Stromal cell of bone marrow (primary cell): ENCODE measurements at regions not wholly inside any gene's neighbourhood (a gene's known extent, or its start where the extent isn't known, plus 50 kb on each side); places are given as distances from the start of the nearest gene placed in this dataset.

Source experiments
- DNase-seq: peaks from one replicate; pipeline ENCODE4 v3.0.0-alpha.2; 2012; ENCODE audit warnings: low read depth

DNA sequence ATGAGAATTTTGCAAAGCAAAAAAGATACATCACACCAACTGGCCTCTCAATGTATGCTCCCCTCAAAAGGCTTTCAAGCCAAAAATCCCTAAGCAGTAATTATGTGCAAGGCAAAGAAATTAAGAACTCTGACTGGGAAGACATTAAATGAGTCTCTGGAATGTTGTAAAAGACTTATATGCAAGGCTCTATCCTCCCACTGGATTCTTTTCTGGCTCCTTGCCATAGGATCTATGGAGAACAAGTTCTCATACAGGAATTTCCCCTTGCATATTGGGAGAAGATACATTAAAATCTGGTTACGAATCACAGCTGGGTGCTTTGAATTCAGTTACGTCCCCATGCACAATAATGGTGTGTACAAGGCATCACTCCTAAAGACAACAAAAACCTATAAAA lies 73.4 kb upstream of the ATL2 start:
- no peak for DNase-seq

- DNase-seq = no peak
Measured at GRCh38 chr2:38448692-38449410, 71.8 kb upstream of the ATL2 start.

DNA sequence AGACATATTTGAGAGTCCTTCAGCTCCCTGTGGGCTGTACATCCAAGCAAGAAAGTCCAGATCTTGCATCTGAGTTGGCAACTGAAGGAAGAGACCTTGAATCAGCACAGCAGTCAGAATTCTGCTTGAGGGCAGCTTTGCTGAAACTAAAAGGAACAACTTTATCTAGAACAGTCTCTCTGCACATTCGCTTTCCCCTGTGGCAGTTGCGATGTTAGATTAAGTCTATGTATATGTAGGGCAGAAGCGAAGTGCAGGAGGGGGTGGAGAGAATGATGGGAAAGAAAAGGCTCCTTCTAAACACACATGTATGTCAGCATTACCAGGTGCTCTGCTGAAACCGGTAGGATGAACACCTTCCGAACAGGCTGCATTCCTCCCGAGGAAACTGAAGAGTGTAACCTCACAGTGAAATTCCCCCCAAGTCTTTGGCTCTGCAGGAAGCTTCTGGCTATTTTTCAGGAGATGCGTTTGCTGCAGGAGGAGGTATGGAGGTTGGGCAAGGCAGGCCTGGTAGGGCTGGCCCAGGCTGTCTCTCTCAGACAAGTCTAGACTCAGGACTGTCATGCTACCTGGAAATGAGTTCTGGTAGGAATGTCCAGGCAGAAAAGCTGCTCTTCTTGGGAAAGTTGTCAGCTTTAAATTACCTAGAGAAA lies 70.0 kb upstream of the ATL2 start:
- no peak for DNase-seq

DNA sequence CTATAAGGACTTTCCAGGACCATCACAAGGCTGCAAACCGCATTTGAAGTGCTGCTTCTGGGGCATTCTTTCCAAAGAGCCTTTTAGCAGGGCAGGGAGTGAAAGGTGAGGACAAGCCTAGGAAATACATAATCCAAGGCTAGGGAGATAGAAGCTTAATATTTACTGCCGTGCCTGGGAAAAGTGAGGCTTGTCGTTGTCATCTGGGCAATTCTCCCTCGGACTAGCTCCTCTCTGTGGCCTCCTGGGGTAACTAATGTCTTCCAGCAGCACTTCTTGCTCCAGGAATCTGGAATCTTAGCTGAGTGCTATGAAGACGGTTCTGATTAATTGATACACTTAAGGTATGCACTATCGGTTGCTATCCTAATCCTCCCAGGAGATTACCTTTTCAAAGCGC lies 69.3 kb upstream of the ATL2 start:
- no peak for DNase-seq

GRCh38 chr2:38444247-38444646 lies 67.2 kb upstream of the ATL2 start:
- no peak for DNase-seq

- no peak for DNase-seq
Measured at GRCh38 chr2:38442643-38443541, 65.8 kb upstream of the ATL2 start.

DNA sequence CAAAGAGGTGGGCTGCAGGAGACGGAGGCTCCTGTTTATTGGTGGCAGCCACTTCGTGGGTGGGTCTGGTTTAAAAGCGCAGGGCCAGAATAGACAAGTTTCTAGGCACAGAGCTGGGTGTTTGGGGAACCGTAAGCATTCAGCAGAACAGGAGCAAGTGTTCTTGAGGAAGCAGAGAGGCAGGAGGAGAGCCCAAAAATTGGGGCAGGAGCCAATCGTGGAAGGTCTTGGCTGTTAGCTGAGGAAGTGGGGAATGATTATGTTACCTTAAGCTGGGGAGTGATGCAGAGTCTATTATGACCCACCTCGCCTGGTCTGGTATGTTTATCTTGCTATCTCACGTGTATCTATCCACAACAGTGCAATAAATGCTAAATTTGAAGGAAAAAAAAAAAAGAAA lies 64.3 kb upstream of the ATL2 start:
- DNase-seq = no peak

- no peak for DNase-seq
Measured at GRCh38 chr2:38440655-38441054, 63.6 kb upstream of the ATL2 start.

DNA sequence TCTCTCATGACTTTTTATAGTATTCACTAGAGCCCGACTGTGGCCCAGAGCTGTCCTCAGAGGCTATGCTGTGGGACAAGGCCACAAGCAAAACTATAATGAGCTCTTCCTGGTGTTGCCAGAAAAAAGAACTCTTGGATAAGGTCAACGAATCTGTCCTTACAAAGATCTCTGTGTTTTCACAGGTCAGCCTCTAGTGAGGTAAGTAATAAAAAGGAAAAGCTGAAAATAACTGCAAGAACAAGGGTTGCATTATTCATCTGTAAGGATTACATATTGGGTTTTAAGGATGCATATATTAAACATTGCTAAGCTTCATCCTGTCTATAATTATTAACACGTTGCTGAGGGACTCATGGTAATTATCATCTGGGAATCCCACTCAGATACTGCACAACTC lies 62.8 kb upstream of the ATL2 start:
- no peak for DNase-seq

- DNase-seq = no peak
Measured at GRCh38 chr2:38438883-38439612, 62.0 kb upstream of the ATL2 start.

DNA sequence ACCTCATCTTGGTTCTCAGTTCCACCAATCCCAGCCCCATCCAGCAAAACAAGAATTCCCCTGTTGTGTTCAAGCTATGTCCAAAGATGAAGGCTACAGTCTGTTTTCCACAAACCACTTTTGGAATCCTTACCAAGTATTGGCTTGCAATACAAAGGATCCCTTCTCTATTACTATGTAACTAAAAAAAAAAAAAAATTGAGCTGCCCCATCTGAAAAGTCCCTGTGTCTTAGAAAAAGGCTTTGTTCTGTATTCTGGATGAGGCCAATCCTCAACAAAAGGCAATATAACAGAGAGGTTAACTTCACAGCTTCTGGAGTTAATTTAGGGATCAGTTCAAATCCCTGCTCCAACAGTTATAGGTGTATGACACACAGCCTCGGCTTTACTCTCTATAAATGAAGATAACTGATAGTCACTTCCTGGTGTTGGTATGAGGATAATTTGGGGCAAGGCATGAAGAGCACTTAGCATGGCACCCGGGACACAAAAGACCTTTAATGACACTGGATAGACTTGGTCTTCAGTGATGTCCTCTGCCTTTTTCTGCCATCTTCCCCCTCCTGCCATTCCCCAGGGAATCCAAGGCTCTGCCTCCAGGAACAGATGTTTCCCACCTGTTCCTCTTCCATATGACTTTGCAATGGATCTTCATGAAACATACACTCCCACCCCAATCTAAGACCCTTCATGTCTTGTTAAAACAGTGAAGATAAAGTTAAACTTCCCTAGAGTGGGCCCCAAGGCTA lies 61.2 kb upstream of the ATL2 start:
- no peak for DNase-seq

DNA sequence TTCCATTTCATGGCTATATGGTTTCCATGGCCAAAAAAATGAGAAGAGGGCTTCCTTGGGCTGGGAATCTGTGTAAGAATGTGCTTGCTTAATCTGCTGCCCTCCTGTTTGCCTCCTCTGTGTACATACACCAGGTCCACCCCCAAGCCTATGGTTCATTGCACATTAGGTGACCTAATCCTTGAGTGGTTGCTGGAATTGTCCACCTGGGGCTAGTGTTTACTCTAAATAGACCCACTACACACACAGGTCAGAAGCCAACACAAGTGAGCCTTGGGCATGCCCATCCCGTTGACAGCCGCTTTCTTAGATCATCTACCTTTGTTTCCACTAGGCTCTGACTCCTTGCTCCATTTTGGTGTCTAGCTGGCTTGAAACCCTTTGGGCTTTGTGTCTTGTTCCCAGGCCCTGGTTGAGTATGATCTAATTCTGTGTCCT lies 59.2 kb upstream of the ATL2 start:
- DNase-seq = no peak

GRCh38 chr2:38435775-38436174 lies 58.7 kb upstream of the ATL2 start:
- no peak for DNase-seq

DNA sequence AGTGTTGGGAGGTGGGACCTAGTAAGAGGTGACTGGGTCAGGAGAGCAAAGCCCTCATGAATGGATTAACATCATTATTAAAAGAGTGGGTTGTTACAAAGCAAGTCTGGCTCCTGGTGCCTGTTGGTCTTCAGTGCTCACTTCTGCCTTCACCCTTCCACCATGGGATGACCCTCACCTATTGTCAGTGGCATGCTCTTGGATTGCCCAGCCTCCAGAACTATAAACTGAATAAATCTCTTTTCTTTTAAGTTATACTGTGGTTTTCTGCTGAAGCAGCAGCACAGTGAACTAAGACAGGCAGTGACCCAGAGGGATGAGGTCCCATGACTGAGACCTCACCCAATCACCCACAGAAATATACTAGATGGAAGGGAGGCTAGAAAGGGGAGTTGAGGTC lies 57.5 kb upstream of the ATL2 start:
- DNase-seq = no peak

- DNase-seq = no peak
Measured at GRCh38 chr2:38433607-38433975, 56.5 kb upstream of the ATL2 start.

GRCh38 chr2:38432820-38433606 lies 55.9 kb upstream of the ATL2 start:
- no peak for DNase-seq

DNA sequence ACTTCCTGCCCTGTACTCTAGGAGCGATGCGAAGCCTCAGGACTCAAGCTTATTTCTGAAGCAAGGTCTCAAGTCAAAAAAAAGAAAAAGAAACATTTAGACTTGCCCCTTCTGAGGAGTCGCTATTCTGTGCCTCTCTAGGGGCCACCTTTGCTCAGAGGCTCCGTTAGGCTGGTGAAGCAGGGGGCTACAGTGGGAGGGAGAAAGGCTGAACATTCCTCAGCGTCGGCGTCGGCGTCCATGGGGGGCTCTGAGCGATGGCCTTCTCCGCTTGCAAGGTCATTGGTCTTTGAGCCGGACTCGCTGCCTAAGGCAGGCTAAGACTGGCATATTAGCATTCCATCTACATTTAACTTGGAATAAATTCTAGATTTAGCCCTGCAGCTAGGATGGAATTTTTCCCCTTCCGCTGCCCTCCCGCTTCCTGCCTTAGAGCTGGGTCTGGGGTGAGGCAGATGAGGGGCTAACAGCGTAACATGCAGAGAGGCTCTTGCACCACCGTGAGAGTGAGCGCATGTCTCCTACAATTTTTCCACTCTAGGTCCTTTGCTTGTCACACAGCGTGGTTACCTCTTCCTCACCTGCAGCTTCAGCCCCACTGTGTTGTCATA lies 53.6 kb upstream of the ATL2 start:
- DNase-seq = no peak

GRCh38 chr2:38430196-38430595 lies 53.1 kb upstream of the ATL2 start:
- no peak for DNase-seq

- DNase-seq = no peak
Measured at GRCh38 chr2:38427936-38428335, 50.9 kb upstream of the ATL2 start.

GRCh38 chr2:38427054-38427453 lies 50.0 kb upstream of the ATL2 start:
- no peak for DNase-seq
